Rectal smooth muscle tissue (tissue), 1 donor: ENCODE measurements at regions not wholly inside any gene's neighbourhood (a gene's known extent, or its start where the extent isn't known, plus 50 kb on each side); places are given as distances from the start of the nearest gene placed in this dataset.

Experiments used
- H3K27ac ChIP-seq: one replicate; pipeline ENCODE4 v1.7.0; 2013; ENCODE audit warnings: low read depth, low read length, inconsistent platforms
- H3K27me3 ChIP-seq: one replicate; pipeline ENCODE4 v1.7.0; 2013; ENCODE audit warnings: low read length; ENCODE audit not compliant: control insufficient read depth, insufficient read depth
- H3K36me3 ChIP-seq: one replicate; pipeline ENCODE4 v1.7.0; 2013; ENCODE audit warnings: low read length; ENCODE audit not compliant: control insufficient read depth, insufficient read depth
- H3K4me1 ChIP-seq: one replicate; pipeline ENCODE4 v1.7.0; 2013; ENCODE audit warnings: low read length; ENCODE audit not compliant: control insufficient read depth, insufficient read depth
- H3K4me3 ChIP-seq: one replicate; pipeline ENCODE4 v1.7.0; 2013; ENCODE audit warnings: low read length
- H3K9ac ChIP-seq: one replicate; pipeline ENCODE4 v1.7.0; 2013; ENCODE audit warnings: low read length

DNA sequence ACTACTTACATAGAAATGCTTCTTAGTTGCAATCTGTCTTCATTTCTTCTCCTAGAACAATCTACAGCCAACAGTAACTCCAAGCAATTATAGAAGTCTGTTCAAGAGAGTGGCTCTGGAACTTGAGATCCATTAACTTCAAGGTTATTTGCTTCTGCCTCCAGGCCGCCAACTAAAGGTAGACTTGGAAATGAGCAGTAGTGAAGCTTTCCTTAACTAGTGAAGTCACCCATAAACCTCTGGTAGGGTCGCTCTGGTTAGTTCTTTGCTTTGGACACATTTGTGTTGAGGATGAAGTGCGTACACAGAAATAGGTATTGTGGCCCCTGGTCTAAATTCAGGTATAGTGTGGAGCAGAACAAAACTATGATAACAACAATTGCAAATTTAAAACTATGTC, 809.9 kb upstream of the RGS18 start:
- no peaks in the 10 kb centered on the region for H3K4me1 ChIP-seq
- no peaks in the 10 kb centered on the region for H3K36me3 ChIP-seq
- no peak overlapping the region for H3K9ac ChIP-seq
- no peaks in the 10 kb centered on the region for H3K27me3 ChIP-seq
- H3K4me3 ChIP-seq = no peak overlapping the region
- no peak overlapping the region for H3K27ac ChIP-seq

DNA sequence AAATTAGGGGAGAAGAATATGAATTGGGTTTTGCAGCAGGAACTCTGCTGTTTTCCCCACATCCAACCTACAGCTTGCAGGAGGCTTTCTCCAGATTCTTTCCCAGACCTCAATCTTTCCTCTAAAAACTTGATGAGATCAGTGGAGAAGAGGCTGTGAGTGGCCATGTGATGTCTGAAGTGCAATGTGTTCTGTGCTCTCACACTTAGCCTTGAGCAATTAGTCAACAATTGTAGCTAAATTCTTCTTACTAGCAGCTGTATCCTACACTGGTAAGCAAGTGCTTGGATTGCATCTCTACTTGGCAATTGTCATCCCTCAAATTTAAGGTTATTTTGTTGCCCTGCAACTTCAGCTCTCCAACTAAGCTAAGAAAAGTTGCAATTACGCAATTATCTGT, 807.3 kb upstream of the RGS18 start:
- H3K4me1 ChIP-seq = no peaks in the 10 kb centered on the region

DNA sequence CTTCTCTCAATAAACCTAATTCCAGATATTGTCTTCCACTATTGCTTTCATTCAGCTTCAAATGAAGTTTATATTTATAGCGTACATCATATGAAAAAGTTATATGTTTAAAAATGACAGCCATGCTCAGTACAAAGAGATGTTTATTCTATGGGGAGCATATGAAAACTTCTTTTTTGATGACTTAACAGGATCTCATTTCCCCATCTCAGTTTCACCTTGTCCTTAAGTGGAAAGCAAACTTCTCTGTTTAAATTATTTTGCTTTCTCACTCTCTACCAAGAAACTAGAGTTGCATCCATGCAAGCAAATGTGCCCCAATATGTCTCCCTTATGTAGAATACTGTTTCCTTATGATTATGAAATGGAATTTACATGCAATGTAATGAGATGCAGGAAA, 799.5 kb upstream of the RGS18 start:
- Histone ChIP-seq H3K27me3 (no peaks in the 10 kb centered on the region), H3K4me1 (no peaks in the 10 kb centered on the region), H3K27ac (no peak overlapping the region), H3K36me3 (no peaks in the 10 kb centered on the region), H3K9ac (no peak overlapping the region), H3K4me3 (no peak overlapping the region)

More for the DNA sequence above, 807.3 kb upstream of the RGS18 start:
- no peak overlapping the region for H3K9ac ChIP-seq
- no peak overlapping the region for H3K27ac ChIP-seq
- no peak overlapping the region for H3K4me3 ChIP-seq
- no peaks in the 10 kb centered on the region for H3K27me3 ChIP-seq
- H3K36me3 ChIP-seq = no peaks in the 10 kb centered on the region

DNA sequence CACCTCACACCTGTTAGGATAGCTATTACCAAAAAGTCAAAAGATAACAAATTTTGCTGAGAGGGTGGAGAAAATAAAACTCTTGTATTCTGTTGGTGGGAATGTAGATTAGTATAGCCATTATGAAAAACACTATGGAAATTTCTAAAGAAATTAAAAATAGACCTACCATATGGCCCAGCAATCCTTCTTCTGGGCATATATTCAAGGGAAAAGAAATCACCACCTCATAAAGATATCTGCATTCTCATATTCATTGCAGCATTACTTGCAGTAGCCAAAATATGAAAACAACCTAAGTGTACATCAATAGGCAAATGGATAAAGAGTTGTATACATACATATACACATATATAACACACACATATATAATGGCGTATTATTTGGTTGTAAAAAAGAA, 791.6 kb upstream of the RGS18 start:
- Histone ChIP-seq H3K4me3 (no peak overlapping the region), H3K4me1 (peaks cover 6% of the 10 kb centered on the region), H3K9ac (no peak overlapping the region), H3K27me3 (no peaks in the 10 kb centered on the region), H3K27ac (no peak overlapping the region), H3K36me3 (no peaks in the 10 kb centered on the region)

DNA sequence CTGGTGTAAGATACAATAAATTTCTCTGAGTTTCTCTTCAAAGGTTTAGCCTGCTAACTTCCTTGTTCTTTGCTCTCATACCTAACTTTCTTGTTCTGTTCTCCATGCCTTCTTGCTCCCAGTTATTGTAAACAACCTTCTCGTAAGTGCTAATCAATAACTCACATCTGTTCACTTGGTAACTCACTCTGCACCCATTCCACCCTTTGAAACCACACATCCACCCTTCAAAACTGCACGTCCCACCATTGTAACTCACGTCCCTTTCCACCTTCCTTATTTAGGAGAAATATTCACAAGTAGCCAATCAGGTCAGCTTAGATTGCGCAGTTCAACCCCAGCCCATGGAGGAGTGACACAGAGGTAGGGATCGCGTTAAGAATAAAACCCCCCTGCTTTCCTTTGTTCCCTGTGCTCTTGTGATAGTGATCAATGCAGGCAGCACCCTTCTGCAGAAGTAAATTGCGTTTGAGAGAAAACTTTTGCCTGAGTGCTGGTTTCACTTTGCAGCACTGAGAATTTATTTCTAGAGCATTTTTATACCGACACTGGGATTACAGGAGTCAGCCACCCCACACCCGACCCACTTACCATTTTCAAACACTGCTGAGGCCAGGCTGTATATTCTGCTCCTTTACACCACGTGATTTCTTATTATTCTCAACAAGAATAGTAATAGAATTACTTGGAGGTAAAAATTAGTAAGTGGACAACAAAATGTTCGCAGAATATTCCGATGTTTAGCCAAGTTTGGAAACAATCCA, 789.2 kb upstream of the RGS18 start:
- peaks cover 10% of the 10 kb centered on the region for H3K4me1 ChIP-seq
- no peaks in the 10 kb centered on the region for H3K36me3 ChIP-seq
- no peaks in the 10 kb centered on the region for H3K27me3 ChIP-seq
- H3K27ac ChIP-seq = peak overlapping the region; percentile 79
- H3K4me3 ChIP-seq = peak overlapping the region; percentile 32
- H3K9ac ChIP-seq = no peak overlapping the region

DNA sequence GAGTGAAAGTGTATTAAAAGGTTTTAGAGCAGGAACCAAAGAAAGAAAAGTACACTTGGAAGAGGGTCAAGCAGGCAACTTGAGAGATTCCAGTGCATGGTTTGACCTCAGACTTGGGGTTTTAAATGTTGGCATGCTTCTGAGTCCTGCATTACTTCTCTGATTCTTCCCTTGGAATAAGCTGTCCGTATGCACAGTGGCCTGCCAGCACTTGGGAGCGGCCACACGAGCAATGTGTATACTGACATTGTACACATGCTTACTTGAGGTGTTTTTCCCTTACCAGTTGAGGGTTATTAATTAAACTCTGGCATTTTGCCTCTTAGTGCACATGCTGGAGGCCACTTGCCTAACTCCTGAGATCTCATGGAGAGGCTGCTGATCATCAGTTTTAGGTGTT, 786.6 kb upstream of the RGS18 start:
- no peaks in the 10 kb centered on the region for H3K27me3 ChIP-seq
- H3K4me1 ChIP-seq = peaks cover 10% of the 10 kb centered on the region
- no peaks in the 10 kb centered on the region for H3K36me3 ChIP-seq
- H3K27ac ChIP-seq = peak overlapping the region; percentile 37
- no peak overlapping the region for H3K4me3 ChIP-seq
- H3K9ac ChIP-seq = no peak overlapping the region

DNA sequence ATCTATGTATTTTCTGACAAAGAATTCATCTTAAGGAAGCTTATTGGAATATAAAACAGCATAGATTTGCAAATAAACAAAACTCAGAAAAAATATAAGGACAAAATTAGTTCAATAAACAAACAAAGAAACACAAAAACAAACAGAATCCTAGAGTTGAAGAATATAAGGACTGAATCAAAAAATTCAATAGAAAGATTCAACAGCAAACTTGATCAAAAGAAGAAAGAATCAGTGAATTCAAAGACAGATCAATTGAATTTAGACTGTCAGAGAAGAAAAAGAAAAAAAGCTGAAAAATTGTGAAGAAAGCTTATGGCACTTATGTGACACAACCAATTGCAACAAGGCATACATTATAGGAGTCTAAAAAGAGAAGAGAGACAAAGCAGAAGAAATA, 770.0 kb upstream of the RGS18 start:
- H3K36me3 ChIP-seq = no peaks in the 10 kb centered on the region
- no peak overlapping the region for H3K9ac ChIP-seq
- no peak overlapping the region for H3K27ac ChIP-seq
- no peaks in the 10 kb centered on the region for H3K27me3 ChIP-seq
- no peaks in the 10 kb centered on the region for H3K4me1 ChIP-seq
- no peak overlapping the region for H3K4me3 ChIP-seq

DNA sequence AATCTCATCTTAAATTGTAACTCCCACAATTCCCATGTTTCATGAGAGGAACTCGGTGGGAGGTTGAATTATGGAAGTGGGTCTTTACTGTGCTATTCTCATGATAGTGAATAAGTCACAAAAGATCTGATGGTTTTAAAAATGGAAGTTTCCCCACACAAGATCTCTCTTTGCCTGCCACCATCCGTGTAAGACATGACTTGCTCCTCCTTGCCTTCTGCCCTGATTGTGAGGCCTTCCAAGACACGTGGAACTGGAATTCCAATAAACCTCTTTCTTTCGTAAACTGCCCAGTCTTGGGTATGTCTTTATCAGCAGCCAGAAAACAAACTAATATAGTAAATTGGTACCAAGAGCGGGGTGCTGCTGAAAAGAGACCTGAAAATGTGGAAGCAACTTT, 761.6 kb upstream of the RGS18 start:
- Histone ChIP-seq H3K27me3 (no peaks in the 10 kb centered on the region), H3K4me1 (no peaks in the 10 kb centered on the region)

DNA sequence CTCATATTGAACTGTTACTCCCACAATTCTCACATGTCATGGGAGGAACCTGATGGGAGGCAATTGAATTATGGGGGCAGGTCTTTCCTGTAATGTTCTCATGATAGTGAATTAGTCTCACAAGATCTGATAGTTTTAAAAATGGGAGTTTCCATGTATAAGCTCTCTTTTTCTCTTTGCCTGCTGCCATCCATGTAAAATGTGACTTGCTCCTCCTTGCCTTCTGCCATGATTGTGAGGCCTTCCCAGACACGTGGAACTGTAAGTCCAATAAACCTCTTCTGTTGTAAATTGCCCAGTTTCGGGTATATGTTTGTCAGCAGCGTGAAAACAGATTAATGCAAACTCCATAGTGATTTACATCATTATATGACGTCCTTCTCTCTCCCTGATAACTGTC, 759.7 kb upstream of the RGS18 start:
- Histone ChIP-seq H3K4me3 (no peak overlapping the region), H3K9ac (no peak overlapping the region), H3K27ac (no peak overlapping the region), H3K4me1 (no peaks in the 10 kb centered on the region), H3K27me3 (no peaks in the 10 kb centered on the region), H3K36me3 (no peaks in the 10 kb centered on the region)

More for the DNA sequence above, 761.6 kb upstream of the RGS18 start:
- Histone ChIP-seq H3K4me3 (no peak overlapping the region), H3K36me3 (no peaks in the 10 kb centered on the region), H3K27ac (no peak overlapping the region), H3K9ac (no peak overlapping the region)

DNA sequence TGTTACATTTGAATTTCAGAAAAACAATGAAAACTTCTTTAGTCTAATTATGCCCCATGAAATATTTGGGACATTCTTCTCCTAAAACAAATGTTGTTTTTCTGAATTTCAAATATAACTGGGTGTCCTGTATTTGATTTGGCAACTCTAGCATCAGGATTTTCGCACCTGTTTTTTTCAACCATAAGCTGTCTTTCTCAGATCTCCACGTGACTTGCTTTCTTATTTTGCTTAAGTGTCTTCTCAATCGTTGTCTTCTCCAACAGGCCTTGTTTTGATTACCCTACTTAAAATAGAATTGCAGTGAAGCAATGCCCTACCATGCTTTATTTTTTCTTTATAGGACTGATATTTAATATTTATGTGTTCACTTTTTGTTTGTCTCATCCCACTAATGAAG, 752.8 kb upstream of the RGS18 start:
- H3K27ac ChIP-seq = no peak overlapping the region
- no peaks in the 10 kb centered on the region for H3K4me1 ChIP-seq
- no peaks in the 10 kb centered on the region for H3K27me3 ChIP-seq
- no peaks in the 10 kb centered on the region for H3K36me3 ChIP-seq
- H3K9ac ChIP-seq = no peak overlapping the region
- no peak overlapping the region for H3K4me3 ChIP-seq

DNA sequence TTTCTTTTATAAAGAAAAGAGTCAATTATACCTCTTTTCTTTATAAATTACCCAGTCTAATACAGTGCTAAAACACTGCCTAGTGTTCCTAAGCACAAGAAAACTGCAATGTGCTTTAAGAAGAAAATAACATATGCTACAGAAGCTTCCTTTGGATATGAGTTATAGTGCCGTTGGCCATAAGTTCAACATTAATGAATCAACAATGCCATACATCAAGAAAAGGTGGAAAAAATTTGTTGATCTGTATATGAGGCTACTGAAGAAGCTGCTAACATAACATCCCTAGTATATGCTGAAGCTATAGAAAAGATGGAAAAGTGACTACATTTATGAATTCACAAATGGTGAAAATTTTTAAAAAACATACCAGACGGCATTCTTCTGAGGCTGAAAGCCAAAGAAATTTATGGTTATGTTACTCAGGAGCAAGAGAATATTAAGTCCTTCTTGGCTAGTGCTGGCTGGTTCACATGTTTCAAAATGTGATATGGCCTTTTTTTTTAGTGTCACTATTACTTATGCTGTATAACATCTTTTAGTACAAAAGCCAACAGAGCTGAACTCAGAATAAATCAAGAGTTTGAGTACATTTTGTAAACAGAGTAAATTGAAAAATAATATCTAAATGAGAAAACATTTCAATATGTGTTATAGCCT, 743.2 kb upstream of the RGS18 start:
- H3K27me3 ChIP-seq = no peaks in the 10 kb centered on the region
- no peak overlapping the region for H3K4me3 ChIP-seq
- H3K36me3 ChIP-seq = no peaks in the 10 kb centered on the region
- no peak overlapping the region for H3K27ac ChIP-seq
- no peaks in the 10 kb centered on the region for H3K4me1 ChIP-seq
- no peak overlapping the region for H3K9ac ChIP-seq

DNA sequence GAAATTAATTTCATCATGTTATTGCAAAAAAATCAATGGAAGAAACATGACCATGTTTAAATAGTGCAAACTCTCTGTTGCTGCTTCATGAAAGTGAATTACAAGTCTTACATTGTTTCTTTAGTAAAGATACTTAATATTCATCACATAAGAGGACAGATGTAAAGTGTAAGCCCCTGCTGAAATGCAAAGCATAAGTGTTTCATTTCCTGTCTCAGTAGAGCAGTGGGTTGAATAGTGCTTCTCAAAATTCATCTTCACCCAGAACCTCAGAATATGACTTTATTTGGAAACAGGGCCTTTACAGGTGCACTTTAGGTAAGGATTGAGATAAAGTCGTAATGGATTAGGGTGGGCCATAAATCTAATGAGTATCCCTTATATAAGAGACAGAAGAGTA, 738.4 kb upstream of the RGS18 start:
- no peaks in the 10 kb centered on the region for H3K4me1 ChIP-seq
- no peak overlapping the region for H3K4me3 ChIP-seq
- no peaks in the 10 kb centered on the region for H3K27me3 ChIP-seq
- H3K27ac ChIP-seq = no peak overlapping the region
- no peak overlapping the region for H3K9ac ChIP-seq
- no peaks in the 10 kb centered on the region for H3K36me3 ChIP-seq

DNA sequence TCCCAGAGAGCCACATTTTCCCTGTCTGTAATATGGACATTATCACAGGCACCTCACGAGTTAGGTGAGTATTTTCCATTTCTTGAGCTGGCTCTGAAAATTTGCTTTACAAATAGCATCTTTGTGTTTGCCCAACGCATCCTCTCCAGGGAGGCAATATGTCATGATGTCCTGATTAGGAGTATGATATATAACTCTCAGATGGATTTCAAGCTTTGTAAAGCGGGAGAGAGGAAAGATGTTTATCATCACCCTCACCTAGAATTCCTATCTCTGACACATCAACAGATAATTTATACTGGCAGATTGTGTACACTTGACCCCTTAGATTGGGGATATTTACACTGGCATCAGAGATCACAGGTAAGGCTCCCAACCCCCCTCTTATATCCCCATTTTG, 730.7 kb upstream of the RGS18 start:
- H3K27ac ChIP-seq = no peak overlapping the region
- H3K4me1 ChIP-seq = no peaks in the 10 kb centered on the region
- H3K27me3 ChIP-seq = no peaks in the 10 kb centered on the region
- H3K4me3 ChIP-seq = no peak overlapping the region
- H3K36me3 ChIP-seq = no peaks in the 10 kb centered on the region
- H3K9ac ChIP-seq = no peak overlapping the region
